ENCODE measurements at regions not wholly inside any gene's neighbourhood (a gene's known extent, or its start where the extent isn't known, plus 50 kb on each side); places are given as distances from the start of the nearest gene placed in this dataset.
"Not testable (repeated sequence)": the region's sequence is repeated elsewhere in the genome, so short reads cannot be mapped to it uniquely, and the experiment has no call there.

DNA sequence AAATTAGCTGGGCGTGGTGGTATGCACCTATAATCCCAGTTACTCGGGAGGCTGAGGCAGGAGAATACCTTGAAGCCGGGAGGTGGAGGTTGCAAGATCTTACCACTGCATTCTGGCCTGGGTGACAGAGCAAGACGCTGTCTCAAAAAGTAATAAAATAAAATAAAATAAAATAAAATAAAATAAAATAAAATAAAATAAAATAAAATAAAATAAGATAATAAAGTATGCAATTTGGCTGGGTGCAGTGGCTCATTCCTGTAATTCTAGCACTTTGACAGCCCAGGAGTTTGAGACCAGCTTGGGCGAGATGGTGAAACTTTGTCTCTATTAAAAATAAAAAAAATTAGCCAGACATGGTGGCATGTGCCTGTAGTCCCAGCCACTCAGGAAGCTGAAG is 85.6 kb upstream of the XPO1 start:
- DNase-seq (ENCODE audit: low spot score), result no peak

DNA sequence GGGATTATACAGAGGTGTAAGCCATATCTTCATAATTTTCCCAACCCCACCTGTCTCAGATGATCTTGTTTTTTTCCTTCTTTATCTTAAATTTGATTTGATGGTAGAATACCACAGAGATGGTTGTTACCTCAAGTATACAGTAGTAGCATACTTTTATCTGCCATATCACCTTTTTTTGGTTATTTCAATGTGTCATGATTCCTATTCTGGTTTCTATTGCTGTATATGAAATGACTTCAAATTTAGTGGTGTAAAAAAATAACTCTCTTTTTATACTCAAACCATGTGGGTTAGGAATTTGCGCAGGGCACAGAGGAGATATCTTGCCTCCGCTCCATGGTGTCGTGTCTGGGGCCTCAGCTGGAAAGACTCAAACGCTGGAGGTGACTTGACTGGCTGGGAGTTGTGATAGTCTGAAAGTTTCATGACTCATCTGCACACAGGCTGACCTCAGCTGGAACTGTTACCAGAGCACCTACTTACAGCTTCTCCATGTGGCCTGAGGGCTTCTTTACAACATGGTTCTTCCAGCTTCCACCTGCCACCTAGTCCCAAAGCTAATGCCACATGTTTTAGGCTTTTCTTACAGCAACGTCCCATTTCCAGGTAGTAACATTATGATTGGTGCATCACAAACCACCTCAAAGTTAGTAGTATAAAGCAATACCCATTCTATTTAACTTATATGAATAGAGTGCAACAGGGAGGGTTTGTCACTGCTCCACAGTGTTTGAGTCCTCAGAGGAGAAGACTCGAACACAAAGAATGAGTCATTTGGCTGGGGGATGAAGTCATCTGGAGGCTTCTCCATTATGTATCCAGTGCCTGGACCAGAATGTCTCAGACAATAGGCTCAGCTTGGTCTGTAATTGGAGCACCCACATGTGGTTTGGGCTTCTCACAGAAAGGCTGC is 82.3 kb upstream of the XPO1 start:
- no peak for DNase-seq (ENCODE audit: low spot score)

DNA sequence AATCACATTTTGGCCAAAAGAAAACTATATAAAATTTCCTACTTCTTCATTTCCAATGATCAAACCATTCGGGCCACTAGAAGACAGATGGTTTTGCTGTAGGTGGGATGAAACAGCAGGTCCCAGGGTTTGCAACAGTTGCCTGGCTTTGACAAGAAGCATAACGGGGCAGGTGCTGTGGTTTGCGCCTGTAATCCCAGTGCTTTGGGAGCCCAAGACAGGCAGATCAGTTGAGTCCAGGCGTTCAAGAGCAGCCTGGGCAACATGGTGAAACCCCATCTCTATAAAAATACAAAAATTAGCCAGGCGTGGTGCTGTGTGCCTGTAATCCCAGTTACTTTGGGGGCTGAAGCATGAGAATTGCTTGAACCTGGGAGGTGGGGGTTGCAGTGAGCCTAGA is 81.4 kb upstream of the XPO1 start:
- no peak for DNase-seq (ENCODE audit: low spot score)

- DNase-seq (ENCODE audit: low spot score), result no peak
Observed at GRCh38 chr2:61617610-61618009, 79.5 kb upstream of the XPO1 start.

- no peak for DNase-seq (ENCODE audit: low spot score)
Observed at GRCh38 chr2:61605245-61605644, 67.1 kb upstream of the XPO1 start.

DNA sequence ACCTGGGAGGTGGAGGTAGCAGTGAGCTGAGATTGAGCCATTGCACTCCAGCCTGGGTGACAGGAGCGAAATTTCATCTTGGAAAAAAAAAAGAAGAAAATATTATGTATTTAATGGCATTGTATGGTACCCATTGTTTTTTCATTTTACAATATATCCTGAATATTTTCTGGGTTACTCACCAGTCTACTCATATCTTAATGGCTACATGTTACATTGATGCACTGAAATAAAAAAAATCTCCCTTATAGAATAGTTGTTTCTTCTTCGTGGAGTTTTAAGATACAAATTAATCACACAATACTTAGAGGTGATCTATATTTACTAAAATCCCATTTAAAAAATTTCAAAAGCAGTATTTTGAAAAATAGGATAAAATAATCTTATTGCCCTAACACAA is 66.3 kb upstream of the XPO1 start:
- no peak for DNase-seq (ENCODE audit: low spot score)

GRCh38 chr2:61598515-61599156 is 60.5 kb upstream of the XPO1 start:
- DNase-seq (ENCODE audit: low spot score), result not testable (repeated sequence)

- DNase-seq (ENCODE audit: low spot score), result no peak
Observed at GRCh38 chr2:61597300-61598289, 59.4 kb upstream of the XPO1 start.

DNA sequence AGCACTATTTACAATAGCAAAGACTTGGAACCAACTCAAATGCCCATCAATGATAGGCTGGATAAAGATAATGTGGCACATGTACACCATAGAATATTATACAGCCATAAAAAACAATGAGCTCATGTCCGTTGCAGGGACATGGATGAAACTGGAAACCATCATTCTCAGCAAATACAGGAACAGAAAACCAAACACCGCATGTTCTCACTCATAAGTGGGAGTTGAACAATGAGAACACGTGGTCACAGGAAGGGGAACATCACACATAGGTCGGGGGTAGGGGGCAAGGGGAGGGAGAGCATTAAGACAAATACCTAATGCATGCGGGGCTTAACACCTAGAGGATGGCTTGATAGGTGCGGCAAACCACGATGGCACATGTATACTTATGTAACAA is 56.0 kb upstream of the XPO1 start:
- not testable (repeated sequence) for DNase-seq (ENCODE audit: low spot score)

DNA sequence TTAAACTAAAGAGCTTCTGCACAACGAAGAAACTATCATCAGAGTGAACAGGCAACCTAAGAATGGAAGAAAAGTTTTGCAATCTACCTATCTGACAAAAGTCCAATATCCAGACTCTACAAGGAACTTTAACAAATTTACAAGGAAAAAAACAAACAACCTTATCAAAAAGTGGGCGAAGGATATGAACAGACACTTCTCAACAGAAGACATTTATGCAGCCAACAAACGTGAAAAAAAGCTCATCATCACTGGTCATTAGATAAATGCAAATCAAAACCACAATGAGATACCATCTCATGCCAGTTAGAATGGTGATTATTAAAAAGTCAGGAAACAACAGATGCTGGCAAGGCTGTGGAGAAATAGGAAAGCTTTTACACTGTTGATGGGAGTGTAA is 55.5 kb upstream of the XPO1 start:
- not testable (repeated sequence) for DNase-seq (ENCODE audit: low spot score)

DNA sequence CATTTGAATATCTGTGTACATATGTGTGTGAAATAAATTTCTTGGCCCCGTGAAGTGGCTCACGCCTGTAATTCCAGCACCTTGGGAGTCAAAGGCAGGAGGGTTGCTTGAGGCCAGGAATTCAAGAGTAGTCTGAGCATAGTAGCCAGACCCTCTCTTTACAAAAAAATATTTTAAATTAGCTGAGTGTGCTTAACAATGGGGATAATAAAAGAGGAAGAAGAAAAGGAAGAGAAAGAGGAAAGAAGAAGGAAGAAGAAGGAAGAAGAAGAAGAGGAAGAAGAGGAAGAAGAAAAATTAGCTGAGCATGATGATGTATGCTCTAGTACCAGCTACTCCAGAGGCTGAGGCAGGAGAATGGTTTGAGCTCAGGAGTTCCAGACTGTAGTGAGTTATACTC is 52.1 kb upstream of the XPO1 start:
- DNase-seq (ENCODE audit: low spot score), result no peak

DNA sequence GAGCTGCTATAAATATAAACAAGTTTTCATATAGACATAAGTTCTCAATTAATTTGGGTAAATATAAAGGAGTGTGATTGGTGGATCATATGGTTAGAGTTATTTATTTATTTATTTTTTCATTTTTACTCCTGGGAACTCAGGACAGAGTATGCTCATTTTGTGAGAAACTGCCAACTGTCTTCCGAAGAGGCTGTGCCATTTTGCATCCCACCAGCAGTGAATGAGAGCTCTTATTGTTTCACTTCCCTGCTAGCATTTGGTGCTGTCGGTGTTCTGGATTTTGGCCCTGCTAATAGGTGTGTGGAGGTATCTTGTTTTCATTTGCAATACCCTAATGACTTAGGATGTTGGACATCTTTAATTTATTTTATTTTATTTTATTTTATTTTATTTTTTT is 50.4 kb upstream of the XPO1 start:
- no peak for DNase-seq (ENCODE audit: low spot score)

All from COLO829 (cell line).